ENCODE measurements at regions not wholly inside any gene's neighbourhood (a gene's known extent, or its start where the extent isn't known, plus 50 kb on each side); places are given as distances from the start of the nearest gene placed in this dataset.
A peak's percentile ranks its signal among the peaks of the same experiment; 100 is the strongest.

DNA sequence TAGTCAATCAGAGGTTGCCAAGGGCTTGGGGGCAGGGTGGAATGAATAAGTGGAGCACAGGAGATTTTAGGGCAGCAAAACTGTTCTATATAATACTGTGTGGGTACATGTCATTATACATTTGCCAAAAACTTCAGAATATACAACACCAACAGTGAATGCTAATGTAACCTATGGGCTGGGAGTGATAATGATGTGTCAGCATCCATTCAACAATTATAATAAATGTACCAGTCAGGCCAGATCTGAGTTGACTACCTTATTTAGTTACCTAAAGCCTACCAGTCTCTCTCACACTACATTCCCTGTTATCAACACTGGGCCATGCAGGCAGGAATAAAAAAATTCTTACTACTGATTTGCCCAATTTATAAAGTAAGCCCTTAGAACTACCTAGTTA lies 884.5 kb downstream of the TLE1 start:
- ATAC-seq (no peak), DNase-seq (no peak)
- Histone ChIP-seq H3K9me3 (ENCODE audit: control insufficient read depth, low read length) (no peaks in the 10 kb centered on the region), H3K4me3 (ENCODE audit: low read length) (no peak overlapping the region), H3K27ac (ENCODE audit: low read length) (no peak overlapping the region), H3K27me3 (ENCODE audit: control insufficient read depth, insufficient read depth) (no peaks in the 10 kb centered on the region), H3K4me1 (ENCODE audit: control insufficient read depth, insufficient read depth, low read length) (no peaks in the 10 kb centered on the region)
- intact Hi-C loops (cut with DNase I) = no loop called here

DNA sequence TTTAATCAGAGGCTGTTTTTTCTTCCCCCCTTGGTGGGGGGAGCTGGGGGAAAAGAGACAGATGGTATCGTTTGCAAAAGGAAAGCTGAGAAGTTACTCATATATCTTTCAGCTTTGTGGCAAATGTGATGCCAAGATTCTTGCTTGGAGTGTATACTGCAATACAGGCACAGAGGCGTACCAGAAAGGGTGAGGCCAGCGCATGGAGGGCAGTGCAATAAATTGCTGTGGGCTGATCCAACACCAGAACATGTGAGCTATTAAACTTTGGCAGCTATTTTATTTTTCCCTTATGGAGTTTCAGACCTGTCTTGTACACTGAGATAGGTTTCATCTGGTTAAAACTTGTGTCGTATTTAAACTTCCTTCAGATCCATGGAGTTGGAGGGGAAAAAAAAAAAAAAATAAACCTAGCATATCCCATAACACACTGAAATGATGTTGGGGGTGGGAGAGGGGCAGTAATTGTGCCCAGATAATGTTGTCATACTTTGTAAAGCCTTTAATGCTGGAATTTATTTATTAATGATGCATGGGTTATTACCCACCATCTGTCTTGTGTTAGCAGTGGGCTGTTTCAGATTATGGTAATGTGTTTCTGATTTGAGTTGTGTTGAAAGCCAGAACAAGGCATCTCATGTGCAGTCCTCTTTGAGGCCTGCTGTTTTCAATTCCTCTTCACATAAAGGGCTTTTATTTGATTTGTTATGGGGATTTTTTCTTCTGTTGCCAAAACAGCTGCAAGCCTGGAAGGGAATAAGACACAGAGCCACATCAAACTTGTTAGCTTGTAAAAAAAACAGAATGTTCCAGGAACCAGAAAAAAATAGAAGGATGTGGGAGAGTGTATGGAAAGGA lies 891.3 kb downstream of the TLE1 start:
- Histone ChIP-seq H3K9me3 (ENCODE audit: control insufficient read depth, low read length) (no peaks in the 10 kb centered on the region), H3K4me1 (ENCODE audit: control insufficient read depth, insufficient read depth, low read length) (no peaks in the 10 kb centered on the region), H3K27me3 (ENCODE audit: control insufficient read depth, insufficient read depth) (no peaks in the 10 kb centered on the region), H3K27ac (ENCODE audit: low read length) (no peak overlapping the region), H3K4me3 (ENCODE audit: low read length) (no peak overlapping the region)
- WGBS = 42% methylated on average over 4 of the region's 4 CpGs
- DNase-seq (peak in 2 of 3 donors; percentile 46 to 68), ATAC-seq (peak; percentile 62 to 89)
- intact Hi-C loops (cut with DNase I) = no loop called here

DNA sequence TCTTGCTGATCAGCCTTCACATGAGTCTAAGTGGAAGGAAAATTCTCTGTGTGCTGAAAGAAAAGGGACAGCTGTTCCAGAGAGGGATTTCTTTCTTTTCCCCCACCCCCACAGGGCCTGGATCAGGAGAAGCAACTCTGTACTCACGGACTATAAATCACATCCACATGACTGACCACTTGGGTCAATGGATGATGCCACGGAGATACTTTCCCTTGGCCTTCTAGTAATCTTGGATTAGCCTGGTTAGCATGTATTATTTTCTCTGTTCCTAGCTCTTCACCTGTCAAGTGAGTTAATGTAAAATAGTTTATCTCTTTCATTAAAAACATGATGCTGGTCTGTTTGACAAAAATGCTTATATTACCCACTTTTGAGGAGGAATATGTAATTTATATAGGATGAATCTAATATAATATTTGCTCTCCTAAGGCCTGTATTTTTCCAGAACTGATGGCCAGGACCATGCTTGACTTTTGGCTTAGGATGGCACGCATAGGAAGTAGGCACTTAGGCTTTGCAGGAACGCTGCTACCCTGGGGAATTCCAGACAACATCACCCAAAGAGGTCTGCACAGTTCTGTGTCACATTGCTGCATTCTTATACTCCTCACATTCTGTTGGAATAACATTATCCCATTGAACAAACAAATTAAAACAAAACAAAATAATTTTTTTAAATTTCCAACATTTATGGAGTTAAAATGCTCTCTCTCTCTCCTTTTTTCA lies 892.1 kb downstream of the TLE1 start:
- intact Hi-C loops (cut with DNase I) = no loop called here
- Histone ChIP-seq H3K27ac (ENCODE audit: low read length) (no peak overlapping the region), H3K4me3 (ENCODE audit: low read length) (no peak overlapping the region), H3K4me1 (ENCODE audit: control insufficient read depth, insufficient read depth, low read length) (no peaks in the 10 kb centered on the region), H3K9me3 (ENCODE audit: control insufficient read depth, low read length) (no peaks in the 10 kb centered on the region), H3K27me3 (ENCODE audit: control insufficient read depth, insufficient read depth) (no peaks in the 10 kb centered on the region)
- DNase-seq (no peak), ATAC-seq (no peak)
- 56% methylated on average over 4 of the region's 4 CpGs for WGBS

DNA sequence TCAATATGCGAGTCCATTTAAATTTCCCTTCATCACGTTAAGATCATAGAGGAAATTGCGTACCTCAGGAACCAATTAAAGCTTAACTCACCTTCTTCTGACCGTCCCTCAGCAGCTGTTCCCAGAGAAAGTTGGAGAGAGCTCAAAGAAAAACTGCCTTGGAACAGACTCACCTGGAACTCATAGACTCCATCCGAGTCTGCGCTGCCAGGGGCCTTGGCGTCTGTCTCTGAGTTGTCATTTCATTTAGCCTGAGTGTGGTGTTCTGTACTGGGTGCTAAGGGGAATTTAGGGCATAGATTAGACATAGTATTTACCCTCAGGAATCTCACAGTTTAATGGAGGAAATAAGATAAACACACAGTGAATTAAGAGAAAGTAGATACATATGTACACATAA lies 892.7 kb downstream of the TLE1 start:
- no peak for ATAC-seq
- H3K27ac ChIP-seq (ENCODE audit: low read length) = no peak overlapping the region

DNA sequence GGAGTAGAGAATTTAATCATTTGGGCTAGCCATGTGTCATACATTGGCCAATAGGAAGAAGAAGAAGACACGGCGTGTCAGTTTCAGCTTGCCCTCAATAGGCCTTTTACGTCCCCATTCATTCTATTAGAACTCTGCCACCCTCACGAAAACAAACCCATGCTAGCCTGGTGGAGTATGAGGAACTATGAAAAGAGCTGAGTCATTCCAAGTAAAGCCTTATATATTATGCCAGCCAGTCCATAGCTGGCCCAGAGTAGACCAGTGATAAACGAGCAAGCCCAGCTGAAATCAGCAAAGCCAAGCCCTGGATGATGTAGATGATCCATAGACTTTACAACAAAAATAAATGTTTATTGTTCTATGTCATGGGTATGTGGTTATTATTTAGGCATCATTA lies 895.1 kb downstream of the TLE1 start:
- no peaks in the 10 kb centered on the region for H3K4me1 ChIP-seq (ENCODE audit: control insufficient read depth, insufficient read depth, low read length)
- H3K27ac ChIP-seq (ENCODE audit: low read length) = no peak overlapping the region
- no peak for ATAC-seq
- no peak for DNase-seq
- WGBS = 80% methylated on average over 5 of the region's 5 CpGs
- no peaks in the 10 kb centered on the region for H3K9me3 ChIP-seq (ENCODE audit: control insufficient read depth, low read length)
- H3K4me3 ChIP-seq (ENCODE audit: low read length) = no peak overlapping the region
- intact Hi-C loops (cut with DNase I) = no loop called here
- no peaks in the 10 kb centered on the region for H3K27me3 ChIP-seq (ENCODE audit: control insufficient read depth, insufficient read depth)

More for the DNA sequence above, 892.7 kb downstream of the TLE1 start:
- intact Hi-C loops (cut with DNase I) = no loop called here
- Histone ChIP-seq H3K27me3 (ENCODE audit: control insufficient read depth, insufficient read depth) (no peaks in the 10 kb centered on the region), H3K4me3 (ENCODE audit: low read length) (no peak overlapping the region), H3K4me1 (ENCODE audit: control insufficient read depth, insufficient read depth, low read length) (no peaks in the 10 kb centered on the region), H3K9me3 (ENCODE audit: control insufficient read depth, low read length) (no peaks in the 10 kb centered on the region)
- peak in 1 of 3 donors; percentile 22 for DNase-seq
- WGBS = 75% methylated on average over 7 of the region's 7 CpGs

DNA sequence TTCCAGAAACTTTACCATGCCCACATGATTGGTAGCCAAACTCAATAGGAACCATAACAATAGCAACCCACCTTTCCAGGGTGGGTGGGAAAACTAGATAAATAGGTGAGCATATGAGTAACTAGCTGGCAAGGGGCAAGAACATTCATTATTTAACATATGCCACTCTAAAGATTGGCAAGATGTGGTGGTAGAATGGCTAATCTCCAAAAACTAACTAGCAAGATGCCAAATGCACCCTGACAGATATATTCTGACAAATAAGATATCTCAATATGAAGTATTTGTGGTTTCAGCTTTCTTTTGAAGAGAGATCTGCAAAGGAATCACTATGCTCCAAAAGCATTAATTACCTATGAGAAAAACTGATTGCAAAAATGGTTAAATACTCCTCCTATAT lies 895.6 kb downstream of the TLE1 start:
- no peak for DNase-seq
- no peak for ATAC-seq
- H3K4me3 ChIP-seq (ENCODE audit: low read length) = no peak overlapping the region
- H3K9me3 ChIP-seq (ENCODE audit: control insufficient read depth, low read length) = no peaks in the 10 kb centered on the region
- no peak overlapping the region for H3K27ac ChIP-seq (ENCODE audit: low read length)
- no peaks in the 10 kb centered on the region for H3K4me1 ChIP-seq (ENCODE audit: control insufficient read depth, insufficient read depth, low read length)
- intact Hi-C loops (cut with DNase I) = no loop called here
- H3K27me3 ChIP-seq (ENCODE audit: control insufficient read depth, insufficient read depth) = no peaks in the 10 kb centered on the region

DNA sequence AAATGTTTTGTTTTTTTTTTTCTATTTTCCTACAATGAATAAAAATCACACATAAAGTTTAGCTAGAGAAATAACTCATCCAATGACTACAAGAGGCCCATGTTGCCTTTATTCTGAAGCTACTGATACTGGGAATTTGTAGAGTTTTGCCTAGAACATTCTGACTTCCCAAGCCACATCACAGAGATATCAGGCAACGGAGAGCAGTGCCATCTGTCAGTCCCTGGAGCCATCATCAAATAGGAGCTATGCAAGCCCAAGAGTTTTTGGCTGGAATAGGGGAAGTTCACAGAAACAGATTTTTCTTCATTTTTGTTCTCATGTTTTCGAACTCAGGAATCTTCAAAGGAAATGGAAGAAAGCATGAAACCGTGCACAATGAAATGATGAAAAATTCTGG lies 896.6 kb downstream of the TLE1 start:
- H3K4me1 ChIP-seq (ENCODE audit: control insufficient read depth, insufficient read depth, low read length) = no peaks in the 10 kb centered on the region
- H3K4me3 ChIP-seq (ENCODE audit: low read length) = no peak overlapping the region
- no peaks in the 10 kb centered on the region for H3K27me3 ChIP-seq (ENCODE audit: control insufficient read depth, insufficient read depth)
- H3K27ac ChIP-seq (ENCODE audit: low read length) = no peak overlapping the region
- ATAC-seq = peak in 1 of 2 donors; percentile 45
- intact Hi-C loops (cut with DNase I) = no loop called here
- peak in 1 of 3 donors; percentile 68 for DNase-seq
- 53% methylated on average over 3 of the region's 3 CpGs for WGBS
- H3K9me3 ChIP-seq (ENCODE audit: control insufficient read depth, low read length) = no peaks in the 10 kb centered on the region

DNA sequence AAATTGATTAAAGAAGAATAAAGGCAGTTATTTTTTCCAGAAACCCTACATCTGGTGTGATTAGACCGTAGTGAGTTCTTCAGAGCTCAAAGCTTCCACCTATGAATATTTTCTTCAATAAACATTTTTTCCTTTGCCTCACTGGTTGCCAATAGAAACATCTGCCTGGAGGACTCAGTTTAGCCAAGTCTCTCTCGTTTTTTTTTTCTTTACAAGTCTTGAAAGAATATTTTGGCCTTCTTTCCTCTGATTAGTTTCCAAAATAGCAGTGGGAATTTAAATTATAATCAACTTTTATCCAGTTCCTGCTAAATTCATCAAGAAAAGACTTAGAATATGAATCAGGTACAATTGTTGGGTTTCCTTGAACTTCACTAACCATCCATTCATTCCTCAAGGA lies 897.5 kb downstream of the TLE1 start:
- no peak for ATAC-seq
- Histone ChIP-seq H3K9me3 (ENCODE audit: control insufficient read depth, low read length) (no peaks in the 10 kb centered on the region), H3K4me1 (ENCODE audit: control insufficient read depth, insufficient read depth, low read length) (no peaks in the 10 kb centered on the region), H3K27ac (ENCODE audit: low read length) (no peak overlapping the region), H3K27me3 (ENCODE audit: control insufficient read depth, insufficient read depth) (no peaks in the 10 kb centered on the region), H3K4me3 (ENCODE audit: low read length) (no peak overlapping the region)
- WGBS = 34% methylated on average over 2 of the region's 2 CpGs
- no peak for DNase-seq
- intact Hi-C loops (cut with DNase I) = no loop called here

DNA sequence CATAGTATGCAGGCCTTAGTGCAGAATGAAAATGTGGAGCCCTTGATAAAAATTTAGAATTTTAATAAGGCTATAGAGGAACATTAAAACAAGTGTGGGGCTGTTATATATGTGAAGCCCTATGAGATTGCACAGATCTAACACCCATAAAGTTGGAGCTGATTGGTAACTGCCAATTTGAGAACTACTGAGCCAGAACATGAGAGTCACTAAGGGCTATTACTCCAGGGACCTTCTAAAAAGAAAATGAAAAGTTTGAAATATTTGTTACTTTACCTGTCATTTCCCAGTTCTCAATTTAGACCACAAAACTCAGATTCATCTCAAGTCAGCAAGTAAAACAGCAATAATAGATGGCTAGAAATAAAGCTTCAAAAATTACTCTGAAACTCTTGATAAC lies 898.6 kb downstream of the TLE1 start:
- no peak for ATAC-seq
- no peaks in the 10 kb centered on the region for H3K27me3 ChIP-seq (ENCODE audit: control insufficient read depth, insufficient read depth)
- intact Hi-C loops (cut with DNase I) = no loop called here
- H3K9me3 ChIP-seq (ENCODE audit: control insufficient read depth, low read length) = no peaks in the 10 kb centered on the region
- H3K4me1 ChIP-seq (ENCODE audit: control insufficient read depth, insufficient read depth, low read length) = no peaks in the 10 kb centered on the region
- DNase-seq = no peak
- no peak overlapping the region for H3K4me3 ChIP-seq (ENCODE audit: low read length)
- no peak overlapping the region for H3K27ac ChIP-seq (ENCODE audit: low read length)

DNA sequence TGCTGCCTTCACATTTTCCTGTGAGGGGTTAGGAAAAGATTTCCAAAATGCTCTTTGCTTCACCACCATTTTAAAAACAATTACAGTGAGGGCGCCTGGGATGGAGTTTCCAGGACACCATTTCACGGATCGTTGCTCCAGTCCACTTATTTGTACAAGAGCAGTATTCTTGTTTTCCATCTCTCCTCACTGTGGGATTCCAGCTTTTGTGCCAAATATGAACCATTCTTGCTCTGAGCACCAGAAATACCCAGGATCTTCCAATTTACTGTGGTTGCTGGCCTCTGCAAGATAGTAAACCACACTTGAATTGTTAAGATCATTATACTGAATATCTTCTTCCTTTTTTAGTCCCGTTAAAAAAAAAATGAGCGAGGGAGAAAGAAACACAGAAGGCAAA lies 899.5 kb downstream of the TLE1 start:
- ATAC-seq (no peak), DNase-seq (no peak)
- H3K4me3 ChIP-seq (ENCODE audit: low read length) = no peak overlapping the region
- 88% methylated on average over 5 of the region's 5 CpGs for WGBS
- no peaks in the 10 kb centered on the region for H3K4me1 ChIP-seq (ENCODE audit: control insufficient read depth, insufficient read depth, low read length)
- intact Hi-C loops (cut with DNase I) = no loop called here
- H3K27me3 ChIP-seq (ENCODE audit: control insufficient read depth, insufficient read depth) = no peaks in the 10 kb centered on the region
- no peak overlapping the region for H3K27ac ChIP-seq (ENCODE audit: low read length)
- H3K9me3 ChIP-seq (ENCODE audit: control insufficient read depth, low read length) = no peaks in the 10 kb centered on the region

DNA sequence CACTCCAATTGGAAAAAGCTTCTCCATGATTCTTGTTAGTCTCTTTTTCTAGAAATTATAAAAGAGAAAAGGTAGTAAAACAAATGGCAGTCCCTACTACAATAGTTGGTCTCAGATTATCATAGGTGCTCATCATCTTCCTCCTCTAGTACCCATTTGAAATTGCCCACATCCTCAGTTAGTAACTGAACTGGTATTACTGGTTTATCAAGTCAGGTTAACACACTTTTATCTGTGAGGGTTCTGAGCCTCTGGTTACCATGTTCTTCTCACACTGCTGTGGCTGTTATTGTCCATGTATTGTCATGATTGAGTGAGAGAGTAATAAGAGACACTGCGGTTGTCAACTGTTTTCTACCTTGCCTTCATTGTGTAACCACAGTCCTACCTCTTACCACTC lies 901.7 kb downstream of the TLE1 start:
- 93% methylated on average over 1 of the region's 1 CpG for WGBS
- intact Hi-C loops (cut with DNase I) = no loop called here
- no peak overlapping the region for H3K27ac ChIP-seq (ENCODE audit: low read length)
- DNase-seq (no peak), ATAC-seq (no peak)
- no peaks in the 10 kb centered on the region for H3K4me1 ChIP-seq (ENCODE audit: control insufficient read depth, insufficient read depth, low read length)
- H3K27me3 ChIP-seq (ENCODE audit: control insufficient read depth, insufficient read depth) = no peaks in the 10 kb centered on the region
- no peak overlapping the region for H3K4me3 ChIP-seq (ENCODE audit: low read length)
- no peaks in the 10 kb centered on the region for H3K9me3 ChIP-seq (ENCODE audit: control insufficient read depth, low read length)

Data from right cardiac atrium (tissue), 5 donors.